Small intestine (tissue), 7 donors: ENCODE measurements at regions not wholly inside any gene's neighbourhood (a gene's known extent, or its start where the extent isn't known, plus 50 kb on each side); places are given as distances from the start of the nearest gene placed in this dataset.

ENCODE experiments used
- DNase-seq, 2 donors: peaks; one replicate each; pipeline versions ENCODE4 v3.0.0 to v3.0.0-alpha.2; 2013
- FAIRE-seq: peaks from 2 replicates; lab custom pipeline; 2012; peaks lifted over from hg19 to GRCh38; lab: Jason Lieb, UNC
- H3K27ac ChIP-seq, 3 donors: one replicate each; pipeline ENCODE4 v1.5.1; 2013; ENCODE audit warnings: low read length in 2 of 3, mild to moderate bottlenecking in 2 of 3, control low read depth in 1 of 3, inconsistent platforms in 1 of 3, low read depth in 1 of 3, moderate library complexity in 1 of 3
- H3K27me3 ChIP-seq, 3 donors: one replicate each; pipeline ENCODE4 v1.6.1; 2013; ENCODE audit warnings: low read length in 3 of 3, inconsistent platforms in 1 of 3; ENCODE audit not compliant: control insufficient read depth in 3 of 3, insufficient read depth in 3 of 3
- H3K36me3 ChIP-seq, 3 donors: one replicate each; pipeline ENCODE4 v1.6.1; 2013; ENCODE audit warnings: low read length in 3 of 3, inconsistent platforms in 1 of 3, low read depth in 1 of 3, mild to moderate bottlenecking in 1 of 3, moderate library complexity in 1 of 3; ENCODE audit not compliant: control insufficient read depth in 3 of 3, insufficient read depth in 2 of 3
- H3K4me1 ChIP-seq, 3 donors: one replicate each; pipeline ENCODE4 v1.6.1; 2013; ENCODE audit warnings: low read length in 2 of 3, inconsistent platforms in 1 of 3, low read depth in 1 of 3, mild to moderate bottlenecking in 1 of 3, moderate library complexity in 1 of 3; ENCODE audit not compliant: control insufficient read depth in 3 of 3, insufficient read depth in 2 of 3
- H3K4me3 ChIP-seq, 3 donors: one replicate each; pipeline ENCODE4 v1.5.1; 2013; ENCODE audit warnings: low read length in 3 of 3, control low read depth in 1 of 3, inconsistent platforms in 1 of 3, low read depth in 1 of 3, mild to moderate bottlenecking in 1 of 3, moderate library complexity in 1 of 3
- H3K9me3 ChIP-seq, 2 donors: one replicate each; pipeline ENCODE4 v1.6.1; 2013; ENCODE audit warnings: low read depth in 1 of 2, low read length in 1 of 2; ENCODE audit not compliant: control insufficient read depth in 2 of 2, insufficient read depth in 1 of 2
- WGBS, 3 donors: extraction: QIAGEN DNeasy Blood & Tissue Kit; methylation state at CpG; one replicate each; pipeline ENCODE4 v1.1.7; 2013; 5-methylcytosine and 5-hydroxymethylcytosine counted together
- donor health status: healthy with polysubstance abuse.
- donor health status: control.
- donor health status: control.
- donor health status: Bipolar disorder and iron deficiency.
- donor health status: healthy.

- no peak overlapping the region for H3K27ac ChIP-seq
- 96 to 98% (median 96%) methylated on average over 2 of the region's 2 CpGs for WGBS, 3 donors
These were observed 320.5 kb downstream of the ETS1 start for GRCh38 chr11:128266893-128267292.

DNA sequence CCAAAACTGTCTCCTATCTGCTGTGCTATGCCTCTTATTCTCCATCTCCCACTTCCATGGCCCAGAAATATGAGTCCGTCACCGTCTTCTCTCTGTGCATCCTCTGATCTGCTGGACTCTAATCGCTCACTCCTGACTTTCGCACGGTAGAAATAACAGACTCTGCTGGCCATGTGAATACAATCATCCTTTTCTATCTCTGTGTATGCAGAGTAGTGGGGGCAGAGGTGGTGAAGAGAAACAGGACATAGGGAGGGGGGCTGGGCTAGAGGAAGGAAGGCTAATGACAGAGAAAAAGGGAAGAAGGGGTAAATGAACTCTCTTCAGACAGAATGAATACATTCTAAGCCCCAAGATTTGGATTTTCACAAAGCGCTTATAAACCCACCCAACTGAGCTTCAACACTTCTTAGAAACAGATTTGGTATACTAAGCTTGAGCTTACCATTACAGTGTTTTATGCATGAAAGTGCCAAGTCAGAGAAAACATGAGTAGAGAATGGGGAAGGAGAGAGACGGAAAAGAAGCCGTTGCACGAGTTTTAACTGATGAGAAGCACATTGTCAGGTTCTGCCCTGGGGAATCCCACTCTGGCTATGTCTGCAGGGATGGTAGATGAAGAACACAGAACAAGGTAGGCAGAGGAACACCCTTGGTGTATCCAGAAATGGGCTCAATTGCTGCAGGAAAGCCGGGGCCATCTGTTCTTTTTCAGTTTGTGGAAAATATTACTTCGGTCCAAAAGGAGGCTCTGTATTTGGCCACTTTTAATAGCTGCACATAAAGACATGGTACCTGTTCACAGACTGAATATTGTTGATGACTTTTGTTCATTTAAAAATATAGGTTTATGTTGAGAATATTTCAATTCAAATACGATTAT is 324.7 kb downstream of the ETS1 start:
- H3K27me3 ChIP-seq: peaks cover 0 to 2% (median 0%) of the 10 kb centered on the region in 3 donors
- H3K9me3 ChIP-seq: no peaks in the 10 kb centered on the region
- H3K36me3 ChIP-seq: no peaks in the 10 kb centered on the region
- H3K4me3 ChIP-seq: no peak overlapping the region
- H3K4me1 ChIP-seq: no peaks in the 10 kb centered on the region
- DNase-seq (no peak), FAIRE-seq (no peak)
- H3K27ac ChIP-seq: no peak overlapping the region
- 74 to 90% (median 80%) methylated on average over 12 of the region's 12 CpGs for WGBS, 3 donors

More at GRCh38 chr11:128266893-128267292, 320.5 kb downstream of the ETS1 start:
- FAIRE-seq (no peak), DNase-seq (no peak)
- Histone ChIP-seq H3K27me3 (peaks cover 0 to 5% (median 0%) of the 10 kb centered on the region in 3 donors), H3K4me1 (no peaks in the 10 kb centered on the region), H3K9me3 (no peaks in the 10 kb centered on the region), H3K36me3 (no peaks in the 10 kb centered on the region), H3K4me3 (no peak overlapping the region)

DNA sequence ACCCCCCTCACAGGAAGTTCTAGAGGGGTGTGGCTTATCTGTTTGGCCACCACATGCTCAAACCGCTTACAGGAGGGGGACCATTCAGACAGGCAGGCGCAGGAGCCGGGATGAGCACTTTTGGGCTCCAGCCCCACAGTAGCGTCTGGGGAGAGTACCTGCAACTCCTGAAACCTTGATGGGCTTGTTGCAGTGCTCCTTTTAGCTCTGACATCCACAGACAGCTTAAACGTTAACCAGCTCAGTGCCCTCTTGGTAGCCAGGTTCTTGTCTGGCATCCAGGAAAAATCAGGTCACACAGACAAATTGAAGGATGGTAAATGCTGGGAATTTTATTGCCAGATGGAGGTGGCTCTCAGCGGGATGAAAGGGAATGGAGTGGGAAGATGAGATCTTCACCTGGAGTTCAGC is 326.3 kb downstream of the ETS1 start:
- Histone ChIP-seq H3K4me1 (no peaks in the 10 kb centered on the region), H3K27ac (no peak overlapping the region), H3K27me3 (peaks cover 0 to 2% (median 0%) of the 10 kb centered on the region in 3 donors), H3K4me3 (no peak overlapping the region), H3K36me3 (no peaks in the 10 kb centered on the region), H3K9me3 (no peaks in the 10 kb centered on the region)
- WGBS, 3 donors: 39 to 72% (median 40%) methylated on average over 6 of the region's 6 CpGs
- FAIRE-seq (no peak), DNase-seq (no peak)

DNA sequence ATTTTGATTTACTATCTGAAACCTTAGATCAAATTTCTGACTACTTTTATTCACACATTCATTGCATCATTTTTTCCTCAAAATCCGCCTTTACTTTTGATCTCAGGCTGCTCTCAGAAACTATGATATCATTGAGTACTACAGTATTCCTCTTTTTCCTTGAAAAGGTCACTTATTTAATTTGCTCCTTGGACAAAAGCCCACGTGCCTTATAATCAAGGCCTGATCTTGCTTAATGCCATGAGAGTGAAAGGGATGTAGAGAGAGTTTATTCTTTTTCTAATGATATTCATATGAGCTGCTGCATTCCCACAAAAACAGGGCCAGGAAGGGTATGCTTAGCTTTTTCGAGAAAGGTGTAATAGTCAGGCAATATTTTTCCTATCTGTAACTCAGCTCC is 327.0 kb downstream of the ETS1 start:
- no peak overlapping the region for H3K27ac ChIP-seq
- H3K4me1 ChIP-seq: no peaks in the 10 kb centered on the region
- FAIRE-seq (no peak), DNase-seq (no peak)
- 72 to 78% (median 76%) methylated on average over 3 of the region's 3 CpGs for WGBS, 3 donors
- H3K4me3 ChIP-seq: no peak overlapping the region
- no peaks in the 10 kb centered on the region for H3K9me3 ChIP-seq
- peaks cover 0 to 2% (median 0%) of the 10 kb centered on the region in 3 donors for H3K27me3 ChIP-seq
- H3K36me3 ChIP-seq: no peaks in the 10 kb centered on the region

DNA sequence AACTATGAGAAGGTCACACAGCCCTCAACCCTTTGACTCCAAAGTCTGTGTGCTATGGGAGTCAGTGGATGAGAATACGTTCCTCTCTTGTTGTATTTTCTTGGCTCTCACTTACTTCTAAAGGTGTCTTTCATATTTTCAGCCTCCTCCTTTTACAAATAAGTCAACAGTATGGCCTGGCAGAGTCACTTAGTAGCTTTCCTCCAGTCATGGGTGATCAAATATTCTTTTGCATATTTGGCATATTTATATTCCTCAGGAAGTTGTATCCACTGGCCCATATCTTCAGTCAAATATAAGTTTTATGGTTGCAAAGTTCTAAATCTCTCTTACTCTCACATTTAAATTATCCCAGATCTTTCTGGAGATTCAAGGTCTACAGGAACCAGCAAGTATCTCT is 327.5 kb downstream of the ETS1 start:
- H3K27ac ChIP-seq: no peak overlapping the region
- DNase-seq (no peak), FAIRE-seq (no peak)
- 86 to 93% (median 92%) methylated on average over 1 of the region's 1 CpG for WGBS, 3 donors
- H3K27me3 ChIP-seq: no peaks in the 10 kb centered on the region
- no peaks in the 10 kb centered on the region for H3K9me3 ChIP-seq
- no peaks in the 10 kb centered on the region for H3K36me3 ChIP-seq
- H3K4me3 ChIP-seq: no peak overlapping the region
- no peaks in the 10 kb centered on the region for H3K4me1 ChIP-seq

DNA sequence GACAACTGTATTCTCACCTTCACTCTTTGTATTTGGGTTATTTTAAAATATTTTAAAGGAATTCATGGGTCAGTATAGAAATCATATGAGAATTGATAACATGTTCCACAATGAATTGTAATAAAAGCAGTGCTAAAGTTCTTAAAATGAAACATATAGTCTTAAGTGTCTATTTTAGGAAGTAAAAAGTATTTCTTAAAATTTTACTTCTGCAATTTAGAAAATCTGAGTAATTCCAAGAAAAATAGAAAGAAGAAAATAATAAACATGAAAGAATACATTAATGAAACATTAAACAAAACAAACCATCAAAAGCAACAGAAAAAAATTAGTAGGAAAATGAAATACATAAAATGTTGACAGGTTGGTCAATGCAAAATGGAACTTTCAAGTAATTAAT is 332.4 kb downstream of the ETS1 start:
- no peaks in the 10 kb centered on the region for H3K36me3 ChIP-seq
- no peaks in the 10 kb centered on the region for H3K27me3 ChIP-seq
- no peak overlapping the region for H3K4me3 ChIP-seq
- H3K4me1 ChIP-seq: no peaks in the 10 kb centered on the region
- H3K27ac ChIP-seq: no peak overlapping the region
- DNase-seq: no peak
- no peaks in the 10 kb centered on the region for H3K9me3 ChIP-seq
- FAIRE-seq: peak; percentile 51

DNA sequence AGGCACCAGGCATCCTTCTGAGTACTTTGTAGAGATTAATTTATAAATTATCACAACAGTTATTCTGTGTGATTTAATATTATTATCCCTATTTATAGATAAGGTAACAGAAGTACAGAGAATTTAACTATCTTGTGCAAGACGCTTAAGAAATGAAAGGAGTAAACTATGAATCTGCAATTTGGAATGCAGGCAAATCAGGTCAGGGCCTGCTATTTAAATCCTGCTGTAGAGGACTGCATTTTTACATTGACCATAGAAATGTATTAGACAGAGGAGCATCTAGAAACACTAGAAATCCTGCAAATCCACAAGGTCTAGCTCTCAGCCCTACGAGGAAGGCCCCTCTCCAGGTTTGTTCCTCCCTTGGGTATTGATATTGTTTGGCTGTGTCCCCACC is 336.2 kb downstream of the ETS1 start:
- Histone ChIP-seq H3K4me1 (no peaks in the 10 kb centered on the region), H3K27ac (no peak overlapping the region), H3K4me3 (no peak overlapping the region), H3K27me3 (peaks cover 0 to 3% (median 0%) of the 10 kb centered on the region in 3 donors), H3K9me3 (no peaks in the 10 kb centered on the region), H3K36me3 (no peaks in the 10 kb centered on the region)
- WGBS, 3 donors: 65 to 81% (median 65%) methylated on average over 2 of the region's 2 CpGs
- no peak for FAIRE-seq
- no peak for DNase-seq

DNA sequence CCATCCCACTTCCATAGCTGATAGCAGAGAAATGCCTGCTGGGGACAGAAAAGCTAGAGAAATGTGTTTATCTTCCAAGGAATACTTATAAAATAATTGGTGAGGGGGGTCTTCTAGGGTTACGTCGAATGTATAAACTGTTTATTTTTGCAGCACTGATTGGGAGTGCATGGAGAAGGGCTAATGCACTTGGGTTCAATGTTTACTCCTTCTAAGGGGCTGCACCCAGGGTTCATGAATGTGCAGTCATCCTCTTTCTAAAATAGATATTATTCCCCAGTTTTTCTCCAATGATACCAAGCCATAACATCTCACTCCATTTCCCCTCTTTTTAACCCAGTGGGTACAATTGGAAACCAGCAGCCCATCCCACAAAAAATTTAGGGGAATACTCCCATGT is 336.9 kb downstream of the ETS1 start:
- 79 to 93% (median 91%) methylated on average over 2 of the region's 2 CpGs for WGBS, 3 donors
- Histone ChIP-seq H3K4me3 (no peak overlapping the region), H3K4me1 (no peaks in the 10 kb centered on the region), H3K9me3 (no peaks in the 10 kb centered on the region), H3K27ac (no peak overlapping the region), H3K27me3 (peaks cover 0 to 3% (median 0%) of the 10 kb centered on the region in 3 donors), H3K36me3 (no peaks in the 10 kb centered on the region)
- DNase-seq (no peak), FAIRE-seq (no peak)
